HCT116 (cell line): ENCODE measurements at regions not wholly inside any gene's neighbourhood (a gene's known extent, or its start where the extent isn't known, plus 50 kb on each side); places are given as distances from the start of the nearest gene placed in this dataset.
A peak's percentile ranks its signal among the peaks of the same experiment; 100 is the strongest.

Source experiments
- ATAC-seq: fragments of 200-7000 bp; cut with Tn5 transposase; 2 replicates; pipeline ENCODE4 v1.9.1; 2020; ENCODE audit warnings: mild to moderate bottlenecking, moderate library complexity
- BruUV-seq: library from RNA; stranded (reverse); fragments of 400-500 nt; replicated peaks from 2 replicates; lab custom pipeline; 2021; lab: Mats Ljungman, UMichigan
- CTCF ChIA-PET: fragments of 300-600 bp; sonication (Branson Sonifier 250); formaldehyde crosslinking; loops from one replicate; lab custom pipeline; 2021; ENCODE audit warnings: antibody characterized with exemption; lab: Charles Lee
- POLR2A ChIA-PET: fragments of 300-600, 350-600 bp; sonication (Branson Sonifier 250); formaldehyde crosslinking; loops from one replicate; lab custom pipeline; 2021; ENCODE audit warnings: antibody characterized with exemption; lab: Charles Lee
- RAD21 ChIA-PET, 2 experiments: fragments of 300-600 bp; sonication (Branson Sonifier 250); formaldehyde crosslinking; loops; one replicate each; lab custom pipeline; 2023; ENCODE audit warnings: low total read pairs in 2 of 2; ENCODE audit not compliant: uncharacterized antibody in 2 of 2, unreplicated experiment in 2 of 2, low non-redundant PET in 1 of 2; lab: Charles Lee
- DNase-seq: peaks from one replicate; pipeline ENCODE4 v3.0.0-alpha.2; 2010; ENCODE audit warnings: low read depth, low spot score
- H2AFZ ChIP-seq: fragments of 200-600 bp; shearing (Covaris generic), sonication (generic); 2 replicates; pipeline ENCODE4 v1.6.1; 2017; ENCODE audit warnings: low read depth, mixed run types, mixed read lengths, antibody characterized with exemption, low read length; ENCODE audit not compliant: poor library complexity, severe bottlenecking
- H3K27ac ChIP-seq: 2 replicates; pipeline ENCODE4 v1.5.1; 2012; ENCODE audit warnings: low read depth, low read length
- H3K27me3 ChIP-seq: fragments of 200-600 bp; sonication (generic); 2 replicates; pipeline ENCODE4 v1.6.1; 2016; ENCODE audit warnings: mixed run types, low read length, mixed read lengths; ENCODE audit not compliant: insufficient read depth
- H3K36me3 ChIP-seq, 2 experiments: fragments of 200-500 bp in 1 of 2; fragments of 200-600 bp in 1 of 2; sonication (Bioruptor generic) in 1 of 2; sonication (generic) in 1 of 2; 2 replicates each; pipeline versions ENCODE4 v1.5.1 to v1.6.1; 2014 to 2016; ENCODE audit warnings: low read length in 2 of 2, inconsistent platforms in 1 of 2, mixed read lengths in 1 of 2, mixed run types in 1 of 2; ENCODE audit not compliant: insufficient read depth in 2 of 2, control insufficient read depth in 1 of 2
- H3K4me1 ChIP-seq, 2 experiments: fragments of 200-600 bp in 1 of 2; sonication (generic) in 1 of 2; 2 replicates each; pipeline versions ENCODE4 v1.5.1 to v1.6.1; 2012 to 2017; ENCODE audit warnings: low read length in 2 of 2, inconsistent platforms in 1 of 2, mild to moderate bottlenecking in 1 of 2, mixed read lengths in 1 of 2, mixed run types in 1 of 2, moderate library complexity in 1 of 2; ENCODE audit not compliant: insufficient read depth in 2 of 2, control insufficient read depth in 1 of 2
- H3K4me2 ChIP-seq: fragments of 200-600 bp; sonication (generic); 2 replicates; pipeline ENCODE4 v1.6.1; 2017; ENCODE audit warnings: mixed run types, low read length, mixed read lengths
- H3K4me3 ChIP-seq, 2 experiments: fragments of 200-600 bp in 1 of 2; sonication (generic) in 1 of 2; replicated peaks in 1 of 2; 2 replicates each; pipeline ENCODE4 v1.5.1; 2011 to 2016; ENCODE audit warnings: low read length in 2 of 2, control low read depth in 1 of 2, low read depth in 1 of 2, mild to moderate bottlenecking in 1 of 2, mixed read lengths in 1 of 2, mixed run types in 1 of 2
- H3K79me2 ChIP-seq: fragments of 200-600 bp; sonication (generic); 2 replicates; pipeline ENCODE4 v1.6.1; 2017; ENCODE audit warnings: mild to moderate bottlenecking, mixed run types, low read length, moderate library complexity, mixed read lengths; ENCODE audit not compliant: insufficient read depth
- H3K9ac ChIP-seq: fragments of 200-600 bp; sonication (generic); 2 replicates; pipeline ENCODE4 v1.6.1; 2016; ENCODE audit warnings: low read length, mixed read lengths
- H3K9me2 ChIP-seq: fragments of 200-600 bp; sonication (generic), shearing (Covaris generic); 2 replicates; pipeline ENCODE4 v1.6.1; 2017; ENCODE audit warnings: mixed run types, mild to moderate bottlenecking, moderate library complexity; ENCODE audit not compliant: insufficient read depth
- H3K9me3 ChIP-seq, 2 experiments: fragments of 200-500 bp in 1 of 2; fragments of 200-600 bp in 1 of 2; sonication (Bioruptor generic) in 1 of 2; sonication (generic) in 1 of 2; 2 replicates each; pipeline ENCODE4 v1.6.1; 2014 to 2017; ENCODE audit warnings: low read length in 2 of 2, mixed read lengths in 2 of 2, inconsistent platforms in 1 of 2, low read depth in 1 of 2, mild to moderate bottlenecking in 1 of 2, mixed run types in 1 of 2, moderate library complexity in 1 of 2; ENCODE audit not compliant: control insufficient read depth in 1 of 2, insufficient read depth in 1 of 2
- H4K20me1 ChIP-seq: fragments of 200-600 bp; sonication (generic), shearing (Covaris generic); 2 replicates; pipeline ENCODE4 v1.6.1; 2017; ENCODE audit warnings: mixed run types, mild to moderate bottlenecking, moderate library complexity; ENCODE audit not compliant: insufficient read depth
- CTCF ChIP-seq, 3 experiments: fragments of 200-600 bp in 1 of 3; sonication (generic) in 1 of 3; IDR thresholded peaks in 2 of 3; conservative IDR thresholded peaks in 1 of 3; 2 replicates each; pipeline ENCODE4 v1.5.1; 2012 to 2017; ENCODE audit warnings: low read depth in 2 of 3, low read length in 2 of 3, antibody characterized with exemption in 1 of 3, borderline replicate concordance in 1 of 3, control low read depth in 1 of 3, mild to moderate bottlenecking in 1 of 3, mixed read lengths in 1 of 3, mixed run types in 1 of 3, moderate library complexity in 1 of 3; ENCODE audit not compliant: insufficient read depth in 1 of 3
- ELF1 ChIP-seq: IDR thresholded peaks from 2 replicates; pipeline ENCODE4 v1.6.1; 2012; ENCODE audit warnings: low read depth, borderline replicate concordance
- EZH2phosphoT487 ChIP-seq: fragments of 200-600 bp; IDR thresholded peaks from 2 replicates; pipeline ENCODE4 v1.6.1; 2018; ENCODE audit warnings: antibody characterized with exemption, borderline replicate concordance
- FOSL1 ChIP-seq: IDR thresholded peaks from 2 replicates; pipeline ENCODE4 v1.6.1; 2012; ENCODE audit warnings: low read depth
- JUND ChIP-seq: IDR thresholded peaks from 2 replicates; pipeline ENCODE4 v1.6.1; 2012
- POLR2A ChIP-seq: IDR thresholded peaks from 2 replicates; pipeline ENCODE4 v1.7.0; 2011; ENCODE audit warnings: borderline replicate concordance; ENCODE audit not compliant: insufficient read depth, insufficient read length; ENCODE audit errors: extremely low read depth
- RAD21 ChIP-seq: IDR thresholded peaks from 2 replicates; pipeline ENCODE4 v1.6.1; 2012; ENCODE audit warnings: low read depth, mild to moderate bottlenecking
- REST ChIP-seq: IDR thresholded peaks from 2 replicates; pipeline ENCODE4 v1.6.1; 2012; ENCODE audit warnings: low read depth
- SP1 ChIP-seq: IDR thresholded peaks from 2 replicates; pipeline ENCODE4 v1.6.1; 2012; ENCODE audit warnings: low read depth
- ZBTB33 ChIP-seq: IDR thresholded peaks from 2 replicates; pipeline ENCODE4 v1.6.1; 2011; ENCODE audit warnings: mild to moderate bottlenecking, low read length, moderate library complexity; ENCODE audit not compliant: insufficient replicate concordance; ENCODE audit errors: extremely low read depth
- ZNF274 ChIP-seq: fragments of 200-500 bp; sonication (Bioruptor generic); IDR thresholded peaks from 2 replicates; pipeline ENCODE4 v1.6.1; 2014; ENCODE audit warnings: mild to moderate bottlenecking, low read depth, low read length, inconsistent platforms
- intact Hi-C: fragments of 100-400 bp; cut with micrococcal nuclease; formaldehyde crosslinking; loops from 2 replicates; pipeline ENCODE4 v1.10.0; 2022

- no peaks in the 10 kb centered on the region for H4K20me1 ChIP-seq
- H3K36me3 ChIP-seq: no peaks in the 10 kb centered on the region
- H3K4me2 ChIP-seq: peak overlapping the region; percentile 28; the same call in 1 of the 2 replicates
- intact Hi-C loops: no loop called here
- ChIA-PET RAD21 (no interaction called here), CTCF (no interaction called here), POLR2A (no interaction called here)
- H3K4me1 ChIP-seq: no peaks in the 10 kb centered on the region
- no peaks in the 10 kb centered on the region for H3K79me2 ChIP-seq
- no peak overlapping the region for H2AFZ ChIP-seq
- ATAC-seq (no peak), DNase-seq (no peak)
- BruUV-seq: no TSS peak
- H3K9me3 ChIP-seq: no peaks in the 10 kb centered on the region
- TF ChIP-seq REST: no peak
- no peak for TF ChIP-seq SP1
- TF ChIP-seq JUND: no peak
- TF ChIP-seq ZBTB33: no peak
- TF ChIP-seq POLR2A: no peak
- TF ChIP-seq ELF1: no peak
- TF ChIP-seq CTCF (IDR thresholded peaks at IDR 0.05 in 2 of 3, conservative IDR thresholded peaks at IDR 0.05 in 1 of 3; ENCODE audit: borderline replicate concordance in 1 of 3, insufficient read depth in 1 of 3, low read depth in 2 of 3, low read length in 2 of 3): no peak
- TF ChIP-seq FOSL1: no peak
- TF ChIP-seq EZH2phosphoT487: no peak
- no peak for TF ChIP-seq ZNF274
- no peak for TF ChIP-seq RAD21
- H3K9me2 ChIP-seq: no peaks in the 10 kb centered on the region
- H3K4me3 ChIP-seq: no peak overlapping the region
- no peaks in the 10 kb centered on the region for H3K27me3 ChIP-seq
- no peak overlapping the region for H3K27ac ChIP-seq
- no peak overlapping the region for H3K9ac ChIP-seq
Measured at GRCh38 chrX:134172588-134173259, 64.3 kb upstream of the CCDC160 start.
